Stimulated activated CD4-positive, alpha-beta T cell treated with anti-CD3 and anti-CD28 coated beads, Interleukin-4, amount 100 ng/mL, for 1 hour (primary cell): ENCODE measurements at regions not wholly inside any gene's neighbourhood (a gene's known extent, or its start where the extent isn't known, plus 50 kb on each side); places are given as distances from the start of the nearest gene placed in this dataset.

Source experiments
- DNase-seq: peaks from one replicate; pipeline ENCODE4 v3.0.0-alpha.2; 2020

DNA sequence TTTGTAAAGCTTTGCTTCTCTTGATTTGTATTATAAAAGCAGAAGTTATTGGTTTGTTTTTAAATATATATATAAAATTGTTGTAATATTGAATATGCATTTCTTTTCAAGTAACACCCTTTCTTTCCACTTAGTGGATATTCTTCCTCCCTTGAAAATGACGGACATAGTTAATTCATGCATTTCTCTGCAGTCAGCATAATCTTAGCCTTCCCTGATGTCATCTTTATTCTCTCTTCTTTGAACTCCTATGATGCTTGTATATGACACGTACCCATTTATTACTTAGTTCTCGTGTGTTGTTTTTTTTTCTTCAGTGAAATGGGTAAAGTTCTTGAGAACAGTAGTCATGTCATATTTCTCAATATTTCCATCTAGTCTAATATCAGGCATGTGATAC is 191.2 kb downstream of the MDFIC start:
- DNase-seq: no peak

DNA sequence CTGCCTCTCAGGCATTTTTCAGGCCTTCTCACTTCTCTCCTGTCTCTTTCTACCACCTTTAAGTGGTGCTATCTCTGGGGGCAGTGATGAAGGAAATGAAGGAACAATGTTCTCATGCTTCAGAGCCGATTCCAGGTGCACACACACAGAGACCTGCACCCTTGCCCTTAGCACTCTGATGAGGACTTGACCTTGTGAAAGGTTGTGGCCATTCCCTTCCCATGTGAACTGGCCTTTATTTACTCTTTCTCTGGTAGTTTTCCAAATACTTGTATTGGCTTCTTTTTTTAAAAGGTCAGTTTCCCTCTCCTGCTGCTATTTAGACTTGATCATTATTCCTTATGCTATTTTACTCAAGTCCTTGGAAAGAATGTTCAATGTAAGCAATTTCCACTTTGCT is 188.6 kb downstream of the MDFIC start:
- DNase-seq: no peak

DNA sequence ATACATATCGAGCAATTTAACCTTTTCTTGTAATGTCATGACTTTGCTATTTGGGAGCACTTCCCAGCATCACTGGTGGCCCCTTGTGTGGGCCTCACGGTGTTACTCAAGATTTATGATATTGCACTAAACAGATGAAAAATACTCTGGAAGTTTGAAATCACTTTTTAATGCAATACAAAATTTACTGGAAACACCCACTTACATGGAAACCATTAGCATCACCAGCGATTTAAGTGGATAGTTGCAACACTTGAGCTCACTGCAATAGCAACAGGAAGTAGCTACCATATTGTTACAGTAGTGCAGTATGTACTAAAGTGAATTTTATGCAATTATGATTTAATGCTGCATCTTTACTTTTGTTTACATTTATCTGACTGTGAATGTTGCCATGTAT is 184.4 kb downstream of the MDFIC start:
- no peak for DNase-seq

DNA sequence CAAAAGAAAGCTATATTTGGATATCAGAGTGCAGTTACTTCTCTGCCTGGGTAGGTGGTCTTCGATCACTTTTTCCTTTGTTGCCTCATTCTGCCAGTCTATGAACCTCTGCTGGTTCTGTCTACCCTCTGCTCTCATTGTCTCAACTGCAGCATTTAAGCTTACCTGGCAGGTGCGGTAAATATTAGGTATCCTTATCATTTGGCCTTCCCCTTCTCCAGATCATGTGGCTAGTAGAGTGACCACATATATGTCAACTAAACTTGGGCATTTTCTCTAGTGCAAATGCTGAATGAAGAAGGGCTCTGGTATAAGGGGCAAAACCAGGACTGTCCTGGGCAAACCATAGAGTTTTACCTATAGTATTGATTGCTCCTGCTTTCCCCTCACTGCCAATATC is 180.8 kb downstream of the MDFIC start:
- DNase-seq: no peak

DNA sequence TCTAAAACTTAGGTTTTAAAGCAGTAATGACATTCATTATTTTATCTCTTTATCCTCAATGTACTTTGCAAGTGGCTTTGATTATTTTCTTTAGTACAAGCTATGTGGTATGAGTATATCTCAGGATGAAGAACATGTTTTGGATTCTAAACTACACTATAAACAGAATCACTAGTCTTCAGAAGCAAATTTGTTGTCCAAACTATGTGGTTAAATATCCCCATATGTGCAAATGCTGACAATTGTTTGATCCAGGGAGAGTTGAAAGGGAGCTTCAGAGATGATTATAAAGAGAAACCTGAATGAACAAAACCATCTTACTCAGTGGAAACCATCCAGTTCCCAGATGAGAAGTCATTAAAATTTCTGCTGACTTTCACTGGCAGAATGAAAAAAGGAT is 179.3 kb downstream of the MDFIC start:
- no peak for DNase-seq

DNA sequence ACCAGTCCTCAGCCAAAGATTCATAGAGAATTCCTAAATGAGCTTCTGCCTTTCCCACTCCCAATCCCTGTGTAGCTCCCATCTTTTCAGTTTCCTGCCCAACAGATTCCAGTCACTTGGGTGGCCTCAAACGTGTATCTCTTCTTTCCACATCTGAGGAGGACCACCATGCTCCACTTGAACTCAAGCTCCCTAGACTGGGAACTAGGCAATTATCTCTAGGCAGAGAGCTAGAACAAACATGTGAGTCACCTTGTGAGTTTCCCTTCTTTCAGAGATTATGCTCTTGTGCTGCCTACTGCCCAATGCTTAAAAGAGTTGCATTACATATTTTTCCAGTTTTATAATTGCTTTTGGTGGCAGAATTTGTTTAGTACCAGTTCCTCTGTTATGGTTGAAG is 178.0 kb downstream of the MDFIC start:
- DNase-seq: no peak

DNA sequence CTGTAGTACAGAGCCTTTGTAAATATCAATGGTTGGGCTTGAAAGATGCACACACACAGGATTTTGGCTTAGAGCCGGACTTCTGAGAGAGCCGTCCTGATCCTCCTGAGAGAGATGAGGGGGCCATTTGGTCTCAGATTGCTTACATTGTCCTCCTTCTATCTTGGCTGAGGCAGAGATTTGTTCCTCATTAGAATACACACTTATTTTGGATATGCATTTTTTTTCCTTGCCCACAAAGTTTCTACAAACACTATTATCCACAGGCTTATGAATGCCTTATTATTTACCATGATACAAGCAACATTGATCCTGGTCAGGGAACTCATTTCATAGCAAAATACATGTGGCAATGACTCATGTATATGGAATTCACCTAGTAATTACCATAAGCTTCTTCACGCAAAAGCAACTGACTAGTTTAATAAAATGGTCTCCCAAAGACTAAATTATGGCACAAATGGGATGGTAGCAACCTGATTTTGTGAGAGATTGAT is 175.3 kb downstream of the MDFIC start:
- no peak for DNase-seq

DNA sequence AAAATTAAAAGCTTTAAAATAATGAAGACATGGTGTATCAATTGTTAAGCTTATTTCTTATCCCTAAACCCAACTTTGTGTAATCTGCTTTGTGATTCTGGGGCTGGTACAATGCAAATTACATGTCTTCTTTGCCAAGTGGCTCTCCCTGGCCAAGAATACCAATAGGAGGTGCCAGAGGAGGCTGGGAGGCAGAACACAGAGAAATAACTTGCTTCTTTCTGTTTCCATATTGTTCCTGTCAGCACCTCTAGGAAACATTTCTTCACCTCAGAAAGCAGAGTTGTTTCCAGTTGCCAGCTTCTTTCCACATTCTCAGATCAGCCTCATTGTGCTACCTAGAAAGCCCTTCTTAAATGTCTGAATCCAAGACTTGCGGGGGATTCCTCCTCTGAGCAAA is 174.4 kb downstream of the MDFIC start:
- no peak for DNase-seq

DNA sequence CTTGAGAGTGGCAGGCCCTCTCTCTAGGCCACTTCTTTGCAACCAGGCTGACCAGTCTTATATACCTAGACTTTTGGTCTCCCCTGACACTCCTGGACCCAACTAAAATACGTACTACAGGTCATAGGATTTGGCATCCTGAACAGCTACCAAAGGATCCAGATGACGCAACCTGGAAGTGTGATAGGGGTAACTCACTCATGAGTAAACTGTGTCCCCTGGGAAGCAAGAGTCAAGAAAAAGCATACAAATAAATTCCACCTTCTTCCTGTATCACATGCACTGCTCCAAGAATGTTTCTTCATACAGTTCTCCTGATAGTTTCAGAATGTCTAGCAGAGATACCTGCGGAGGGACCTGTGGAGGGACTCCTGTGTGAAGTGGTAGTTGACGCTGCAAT is 172.3 kb downstream of the MDFIC start:
- DNase-seq: no peak

DNA sequence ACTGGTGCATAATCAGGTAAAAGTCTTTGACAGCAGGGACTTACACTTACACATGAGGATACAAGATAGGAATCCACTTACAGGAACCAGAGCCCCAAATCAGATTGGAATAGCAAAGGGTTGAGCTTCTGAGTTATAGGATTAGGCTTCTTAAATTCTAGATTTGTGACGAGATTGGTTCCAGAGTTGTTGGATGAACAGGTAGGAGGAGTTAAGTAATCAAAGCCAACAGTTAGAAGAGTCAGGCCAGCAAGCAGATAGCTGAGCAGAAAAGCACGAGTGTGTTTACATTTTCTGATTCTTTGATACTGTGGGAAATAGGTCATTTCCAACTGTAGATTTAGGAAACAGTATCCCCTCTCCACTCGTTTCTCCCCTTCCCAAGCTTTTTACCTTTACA is 167.0 kb downstream of the MDFIC start:
- no peak for DNase-seq

DNA sequence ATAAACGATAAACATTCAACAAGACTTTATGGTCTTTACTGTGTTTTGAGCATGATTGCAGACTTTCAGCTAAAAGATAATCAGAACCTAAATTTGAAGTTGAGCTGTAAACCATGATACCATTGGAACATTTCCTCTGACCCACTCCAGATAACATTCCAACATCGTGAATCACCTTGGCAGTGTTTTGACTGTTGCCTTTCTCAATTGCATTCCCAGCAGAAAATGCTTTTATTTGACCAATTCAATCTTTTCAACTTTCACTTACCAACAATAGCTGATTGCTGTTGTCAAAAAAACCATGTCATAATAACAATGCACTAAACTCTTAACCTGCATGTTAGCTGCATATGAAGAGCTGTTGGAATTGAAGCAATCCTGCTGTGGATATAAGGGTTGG is 165.5 kb downstream of the MDFIC start:
- no peak for DNase-seq

DNA sequence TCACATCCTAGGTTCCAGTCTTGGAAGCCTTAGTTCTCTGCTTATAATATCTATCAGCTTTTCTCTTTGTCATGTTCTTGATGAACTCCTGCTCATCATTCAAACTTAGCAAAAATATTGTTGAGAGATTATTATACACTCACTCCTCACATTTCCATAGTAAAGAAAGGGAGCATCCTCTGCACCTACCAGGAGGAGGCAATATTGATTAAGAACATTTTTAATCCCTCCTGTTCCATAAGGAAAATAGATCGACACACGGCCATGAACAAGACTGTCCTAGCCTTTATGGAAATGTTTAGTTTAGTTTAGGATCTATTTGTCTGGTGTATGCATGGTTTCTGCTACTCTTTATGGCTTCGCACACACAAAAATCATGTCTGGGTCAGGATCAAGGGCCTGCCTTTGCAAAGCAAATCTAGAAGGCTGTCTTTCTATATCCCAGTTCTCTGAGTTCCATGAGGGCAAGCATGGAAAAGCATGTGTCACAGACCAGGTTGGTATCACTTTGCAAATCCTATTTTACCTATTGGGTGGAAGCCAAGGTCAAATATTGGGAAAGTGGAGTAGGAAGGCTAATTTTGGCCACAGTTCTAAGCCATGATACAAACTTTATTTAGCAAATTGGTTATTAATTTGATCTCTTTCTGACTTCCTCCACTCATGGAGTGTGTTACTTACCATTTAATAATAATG is 164.4 kb downstream of the MDFIC start:
- DNase-seq: no peak

DNA sequence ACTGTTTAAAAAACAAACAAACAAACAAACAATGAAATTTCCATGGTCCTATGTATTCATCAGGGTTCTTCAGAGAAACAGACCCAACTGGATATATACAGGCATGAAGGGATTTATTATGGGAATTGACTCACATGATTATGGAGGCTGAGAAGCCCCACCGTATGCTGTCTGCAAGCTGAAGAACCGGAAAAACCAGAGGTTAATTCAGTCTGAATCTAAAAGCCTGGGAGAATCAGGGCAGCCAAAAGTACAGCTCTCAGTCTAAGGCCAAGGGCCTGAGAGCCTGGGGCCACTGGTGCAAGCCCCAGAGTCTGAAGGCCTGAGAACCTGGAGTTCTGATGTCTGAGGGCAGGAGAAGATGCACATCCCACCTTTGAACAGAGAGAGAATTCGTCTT is 163.5 kb downstream of the MDFIC start:
- no peak for DNase-seq

DNA sequence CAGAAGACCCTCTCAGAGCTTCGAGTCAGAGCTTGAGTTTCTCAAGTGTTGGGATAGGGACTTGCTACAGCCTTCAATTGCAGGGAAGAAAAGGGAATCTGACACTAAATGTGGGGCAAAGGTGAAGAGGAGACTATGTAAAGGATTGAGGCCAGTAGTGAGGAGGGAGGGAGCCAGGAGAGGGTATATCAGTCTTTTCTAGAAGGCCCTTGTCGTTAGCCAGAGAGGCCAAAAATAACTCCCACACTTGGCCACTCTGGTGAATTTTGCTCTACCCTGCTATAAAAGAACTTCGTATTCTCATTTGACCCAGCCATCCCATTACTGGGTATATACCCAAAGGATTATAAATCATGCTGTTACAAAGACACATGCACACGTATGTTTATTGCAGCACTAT is 162.0 kb downstream of the MDFIC start:
- no peak for DNase-seq

DNA sequence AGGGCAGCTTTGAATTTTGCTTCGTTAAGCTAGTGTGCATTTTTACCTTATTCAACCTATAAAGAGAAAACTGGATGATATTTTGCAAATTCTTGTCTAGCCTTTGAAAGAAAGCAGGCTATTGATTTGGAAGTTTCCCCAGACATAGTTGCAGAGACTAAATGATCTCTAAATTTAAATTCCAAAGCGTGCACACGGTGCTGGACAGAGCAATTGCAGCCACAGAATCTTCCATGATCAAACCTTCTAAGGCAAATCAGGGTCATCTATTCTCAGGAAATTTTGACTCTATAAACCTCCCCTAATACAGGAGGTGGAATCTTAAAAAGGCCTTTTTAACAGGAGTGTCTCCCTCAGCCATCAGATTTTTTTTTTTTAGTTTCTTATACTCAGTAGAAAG is 159.9 kb downstream of the MDFIC start:
- DNase-seq: no peak

DNA sequence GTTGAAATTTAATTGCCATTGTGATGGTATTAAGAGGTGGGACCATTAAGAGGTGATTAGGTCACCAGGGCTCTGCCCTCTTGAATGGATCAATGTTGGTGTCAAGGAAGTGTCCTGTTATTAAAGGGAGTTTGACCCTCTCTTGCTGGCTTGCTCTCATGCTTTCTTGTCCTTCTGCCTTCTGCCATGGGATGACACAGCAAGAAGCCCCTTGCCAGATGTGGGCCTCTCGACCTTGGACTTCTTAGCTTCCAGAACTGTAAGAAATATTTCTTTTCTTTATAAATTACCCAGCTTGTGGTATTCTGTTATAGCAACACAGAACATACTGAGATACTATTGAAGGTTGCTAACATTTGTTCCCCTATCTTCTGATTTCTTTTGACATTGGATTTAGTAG is 157.0 kb downstream of the MDFIC start:
- DNase-seq: no peak

DNA sequence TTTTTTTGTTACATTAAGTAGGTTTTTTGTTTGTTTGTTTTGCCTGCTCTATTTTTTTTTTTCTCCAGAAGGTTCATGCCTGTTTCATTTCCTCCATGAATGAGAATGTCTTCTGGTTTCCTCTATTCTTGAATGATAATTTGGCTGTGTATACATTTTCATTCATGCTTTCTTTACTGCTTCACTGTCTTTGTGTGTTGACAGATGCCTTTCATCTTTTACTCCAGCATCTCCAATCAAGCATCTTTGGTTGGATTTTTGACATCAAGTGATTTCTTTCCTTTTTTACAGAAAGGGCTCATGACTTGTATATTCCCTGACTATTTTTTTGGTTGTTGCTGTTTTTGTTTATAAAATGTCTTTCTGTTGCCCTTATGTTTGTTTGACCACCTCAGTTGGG is 156.5 kb downstream of the MDFIC start:
- no peak for DNase-seq

DNA sequence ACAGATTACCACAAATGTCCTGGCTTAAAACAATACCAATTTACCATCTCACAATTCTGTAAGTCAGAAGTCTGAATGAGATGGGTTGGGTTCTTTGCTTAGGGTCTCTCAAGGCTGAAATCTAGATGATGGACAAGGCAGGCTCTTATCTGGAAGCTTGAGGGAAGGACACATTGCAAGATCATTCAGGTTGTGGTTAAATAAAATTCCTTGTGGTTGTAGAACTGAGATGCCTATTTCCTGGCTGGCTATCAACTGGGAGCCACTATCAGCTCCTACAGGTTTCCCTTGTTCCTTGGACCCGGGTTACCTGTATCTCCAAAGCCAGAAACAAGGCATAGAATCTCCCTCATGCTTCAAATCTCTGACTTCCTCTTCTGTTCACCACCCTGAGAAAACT is 148.4 kb downstream of the MDFIC start:
- DNase-seq: no peak
